ENCODE measurements at regions not wholly inside any gene's neighbourhood (a gene's known extent, or its start where the extent isn't known, plus 50 kb on each side); places are given as distances from the start of the nearest gene placed in this dataset.

GRCh38 chr1:173303984-173304383 lies 96.9 kb upstream of the TNFSF4 start:
- no peak for TF ChIP-seq CTCF (IDR thresholded peaks at IDR 0.05; ENCODE audit: control extremely low read depth, extremely low read depth)
- WGBS, 2 donors: 88 to 100% methylated on average over 1 of the region's 1 CpG
- H3K9me3 ChIP-seq (ENCODE audit: control insufficient read depth in 4 of 4, insufficient read depth in 3 of 4, low read length in 3 of 4): no peaks in the 10 kb centered on the region

GRCh38 chr1:173304529-173305227 lies 97.5 kb upstream of the TNFSF4 start:
- ATAC-seq (ENCODE audit: insufficient read depth, low FRiP score) (no peak), DNase-seq (no peak)
- Histone ChIP-seq H3K27ac (ENCODE audit: low read depth in 1 of 2, low read length in 1 of 2) (no peak overlapping the region), H3K27me3 (ENCODE audit: control insufficient read depth in 3 of 3, insufficient read depth in 3 of 3, low read length in 2 of 3) (no peaks in the 10 kb centered on the region), H3K9me3 (ENCODE audit: control insufficient read depth in 4 of 4, insufficient read depth in 3 of 4, low read length in 3 of 4) (no peaks in the 10 kb centered on the region), H3K4me1 (ENCODE audit: control insufficient read depth in 5 of 5, insufficient read depth in 5 of 5, low read length in 5 of 5) (peaks cover 0 to 3% (median 0%) of the 10 kb centered on the region in 5 donors), H3K4me3 (no peak overlapping the region), H3K9ac (ENCODE audit: insufficient read depth in 1 of 2, low read length in 2 of 2) (no peak overlapping the region), H3K36me3 (ENCODE audit: control insufficient read depth in 4 of 4, insufficient read depth in 4 of 4, low read length in 4 of 4) (no peaks in the 10 kb centered on the region)
- no peak for TF ChIP-seq CTCF (IDR thresholded peaks at IDR 0.05; ENCODE audit: control extremely low read depth, extremely low read depth)
- 78 to 89% methylated on average over 1 of the region's 1 CpG for WGBS, 2 donors

More at GRCh38 chr1:173303984-173304383, 96.9 kb upstream of the TNFSF4 start:
- Histone ChIP-seq H3K36me3 (ENCODE audit: control insufficient read depth in 4 of 4, insufficient read depth in 4 of 4, low read length in 4 of 4) (no peaks in the 10 kb centered on the region), H3K27ac (ENCODE audit: low read depth in 1 of 2, low read length in 1 of 2) (no peak overlapping the region), H3K9ac (ENCODE audit: insufficient read depth in 1 of 2, low read length in 2 of 2) (no peak overlapping the region), H3K4me1 (ENCODE audit: control insufficient read depth in 5 of 5, insufficient read depth in 5 of 5, low read length in 5 of 5) (peaks cover 0 to 3% (median 0%) of the 10 kb centered on the region in 5 donors), H3K27me3 (ENCODE audit: control insufficient read depth in 3 of 3, insufficient read depth in 3 of 3, low read length in 2 of 3) (no peaks in the 10 kb centered on the region), H3K4me3 (no peak overlapping the region)
- ATAC-seq (ENCODE audit: insufficient read depth, low FRiP score) (no peak), DNase-seq (no peak)

- peaks cover 0 to 3% (median 0%) of the 10 kb centered on the region in 5 donors for H3K4me1 ChIP-seq (ENCODE audit: control insufficient read depth in 5 of 5, insufficient read depth in 5 of 5, low read length in 5 of 5)
- H3K4me3 ChIP-seq: no peak overlapping the region
- TF ChIP-seq CTCF (IDR thresholded peaks at IDR 0.05; ENCODE audit: control extremely low read depth, extremely low read depth): no peak
- WGBS, 2 donors: 85 to 97% methylated on average over 1 of the region's 1 CpG
- H3K9ac ChIP-seq (ENCODE audit: insufficient read depth in 1 of 2, low read length in 2 of 2): no peak overlapping the region
- H3K9me3 ChIP-seq (ENCODE audit: control insufficient read depth in 4 of 4, insufficient read depth in 3 of 4, low read length in 3 of 4): no peaks in the 10 kb centered on the region
- ATAC-seq (ENCODE audit: insufficient read depth, low FRiP score): no peak
- no peaks in the 10 kb centered on the region for H3K27me3 ChIP-seq (ENCODE audit: control insufficient read depth in 3 of 3, insufficient read depth in 3 of 3, low read length in 2 of 3)
- no peak overlapping the region for H3K27ac ChIP-seq (ENCODE audit: low read depth in 1 of 2, low read length in 1 of 2)
- no peak for DNase-seq
- H3K36me3 ChIP-seq (ENCODE audit: control insufficient read depth in 4 of 4, insufficient read depth in 4 of 4, low read length in 4 of 4): no peaks in the 10 kb centered on the region
Measured at GRCh38 chr1:173307845-173308244, 100.7 kb upstream of the TNFSF4 start.

GRCh38 chr1:173314656-173315055 lies 107.5 kb upstream of the TNFSF4 start:
- DNase-seq (no peak), ATAC-seq (ENCODE audit: insufficient read depth, low FRiP score) (no peak)
- Histone ChIP-seq H3K4me1 (ENCODE audit: control insufficient read depth in 5 of 5, insufficient read depth in 5 of 5, low read length in 5 of 5) (no peaks in the 10 kb centered on the region), H3K9ac (ENCODE audit: insufficient read depth in 1 of 2, low read length in 2 of 2) (no peak overlapping the region), H3K4me3 (no peak overlapping the region), H3K9me3 (ENCODE audit: control insufficient read depth in 4 of 4, insufficient read depth in 3 of 4, low read length in 3 of 4) (peaks cover 0 to 4% (median 0%) of the 10 kb centered on the region in 4 donors), H3K27me3 (ENCODE audit: control insufficient read depth in 3 of 3, insufficient read depth in 3 of 3, low read length in 2 of 3) (no peaks in the 10 kb centered on the region), H3K36me3 (ENCODE audit: control insufficient read depth in 4 of 4, insufficient read depth in 4 of 4, low read length in 4 of 4) (no peaks in the 10 kb centered on the region), H3K27ac (ENCODE audit: low read depth in 1 of 2, low read length in 1 of 2) (no peak overlapping the region)
- 91 to 97% methylated on average over 1 of the region's 1 CpG for WGBS, 2 donors
- no peak for TF ChIP-seq CTCF (IDR thresholded peaks at IDR 0.05; ENCODE audit: control extremely low read depth, extremely low read depth)

All from lung (tissue), 11 donors.